GM23338 (cell line): ENCODE measurements at regions not wholly inside any gene's neighbourhood (a gene's known extent, or its start where the extent isn't known, plus 50 kb on each side); places are given as distances from the start of the nearest gene placed in this dataset.

Experiments
- ATAC-seq: fragments of 200-7000 bp; cut with Tn5 transposase; 3 replicates; pipeline ENCODE4 v1.9.1; 2020
- DNase-seq: peaks from one replicate; pipeline ENCODE4 v3.0.0-alpha.2; 2015; ENCODE audit warnings: low spot score
- H2AFZ ChIP-seq: fragments of 200-600 bp; sonication (generic); 2 replicates; pipeline ENCODE4 v1.8.0; 2016; ENCODE audit warnings: antibody characterized with exemption, mild to moderate bottlenecking, moderate library complexity
- H3F3A ChIP-seq: fragments of 200-600 bp; sonication (generic); replicated peaks from 2 replicates; pipeline ENCODE4 v1.8.0; 2017; ENCODE audit warnings: antibody characterized with exemption, mixed run types, low read depth
- H3K27ac ChIP-seq: fragments of 200-600 bp; sonication (generic); 2 replicates; pipeline ENCODE4 v1.6.1; 2016; ENCODE audit warnings: low read depth
- H3K27me3 ChIP-seq: fragments of 200-600 bp; sonication (generic); 2 replicates; pipeline ENCODE4 v1.8.0; 2016; ENCODE audit warnings: mild to moderate bottlenecking, mixed run types, moderate library complexity; ENCODE audit not compliant: insufficient read depth
- H3K36me3 ChIP-seq: fragments of 200-600 bp; sonication (generic); 2 replicates; pipeline ENCODE4 v1.8.0; 2016; ENCODE audit warnings: mild to moderate bottlenecking; ENCODE audit not compliant: insufficient read depth
- H3K4me1 ChIP-seq: fragments of 200-600 bp; sonication (generic); 2 replicates; pipeline ENCODE4 v1.8.0; 2016; ENCODE audit warnings: mild to moderate bottlenecking, moderate library complexity; ENCODE audit not compliant: insufficient read depth
- H3K4me2 ChIP-seq: fragments of 200-600 bp; sonication (generic); 2 replicates; pipeline ENCODE4 v1.7.1; 2017; ENCODE audit warnings: mixed run types
- H3K4me3 ChIP-seq: fragments of 200-600 bp; sonication (generic); 2 replicates; pipeline ENCODE4 v1.6.1; 2016; ENCODE audit warnings: mixed run types
- H3K79me2 ChIP-seq: fragments of 200-600 bp; sonication (generic); replicated peaks from 2 replicates; pipeline ENCODE4 v1.8.0; 2017; ENCODE audit warnings: mild to moderate bottlenecking; ENCODE audit not compliant: insufficient read depth
- H3K9me2 ChIP-seq: fragments of 200-600 bp; sonication (generic); 2 replicates; pipeline ENCODE4 v1.8.0; 2017; ENCODE audit not compliant: insufficient read depth
- H4K20me1 ChIP-seq: fragments of 200-600 bp; sonication (generic); replicated peaks from 2 replicates; pipeline ENCODE4 v1.8.0; 2017; ENCODE audit warnings: mild to moderate bottlenecking; ENCODE audit not compliant: insufficient read depth
- H3K27ac Mint-ChIP-seq: 2 replicates; pipeline ENCODE4 v1.8.0; 2020; ENCODE audit warnings: inconsistent platforms, mild to moderate bottlenecking, moderate library complexity, mixed read lengths
- H3K27me3 Mint-ChIP-seq: 3 replicates; pipeline ENCODE4 v1.8.0; 2022; ENCODE audit warnings: low read depth, mild to moderate bottlenecking, moderate library complexity, mixed read lengths, inconsistent platforms; ENCODE audit not compliant: insufficient read depth, poor library complexity
- H3K36me3 Mint-ChIP-seq: 3 replicates; pipeline ENCODE4 v1.8.0; 2021; ENCODE audit warnings: low read depth, mild to moderate bottlenecking, inconsistent platforms, moderate library complexity, mixed read lengths
- H3K4me1 Mint-ChIP-seq: 3 replicates; pipeline ENCODE4 v1.8.0; 2020; ENCODE audit warnings: mild to moderate bottlenecking, inconsistent platforms, mixed read lengths
- H3K4me3 Mint-ChIP-seq: 3 replicates; pipeline ENCODE4 v1.8.0; 2021; ENCODE audit warnings: moderate library complexity, mild to moderate bottlenecking, inconsistent platforms, mixed read lengths
- H3K9me3 Mint-ChIP-seq: 3 replicates; pipeline ENCODE4 v1.8.0; 2020; ENCODE audit warnings: moderate library complexity, mild to moderate bottlenecking, inconsistent platforms, mixed read lengths
- CREB1 ChIP-seq: fragments of 250-450 bp; sonication (Bioruptor Pico); IDR thresholded peaks from 2 replicates; pipeline ENCODE4 v1.5.0; 2020; ENCODE audit warnings: low read depth, mild to moderate bottlenecking, moderate library complexity
- CTCF ChIP-seq, 2 experiments: fragments of 200-600 bp in 1 of 2; sonication (generic) in 1 of 2; conservative IDR thresholded peaks; 2 replicates each; pipeline versions ENCODE4 v1.5.1 to v1.6.1; 2016 to 2017; ENCODE audit warnings: antibody characterized with exemption in 2 of 2, low read depth in 2 of 2, mild to moderate bottlenecking in 2 of 2, moderate library complexity in 1 of 2
- EZH2phosphoT487 ChIP-seq: fragments of 200-600 bp; sonication (generic); IDR thresholded peaks from one replicate; pipeline ENCODE4 v1.8.1; 2018; ENCODE audit warnings: antibody characterized with exemption; ENCODE audit not compliant: unreplicated experiment
- JUNB ChIP-seq: IDR thresholded peaks from one replicate; pipeline ENCODE4 v1.6.1; 2016; ENCODE audit warnings: antibody characterized with exemption; ENCODE audit not compliant: unreplicated experiment
- NANOG ChIP-seq: IDR thresholded peaks from 2 replicates; pipeline ENCODE4 v1.6.1; 2016; ENCODE audit warnings: antibody characterized with exemption, borderline replicate concordance
- POLR2AphosphoS5 ChIP-seq: IDR thresholded peaks from 2 replicates; pipeline ENCODE4 v1.6.1; 2016; ENCODE audit warnings: antibody characterized with exemption, low read depth
- STAT1 ChIP-seq: IDR thresholded peaks from one replicate; pipeline ENCODE4 v1.6.1; 2016; ENCODE audit warnings: antibody characterized with exemption; ENCODE audit not compliant: unreplicated experiment
- ZNF114 ChIP-seq: fragments of 250-450 bp; sonication (Bioruptor Pico); IDR thresholded peaks from 2 replicates; pipeline ENCODE4 v1.5.0; 2020; ENCODE audit warnings: mild to moderate bottlenecking, moderate library complexity
- ZNF331 ChIP-seq: fragments of 250-450 bp; sonication (Bioruptor Pico); IDR thresholded peaks from 2 replicates; pipeline ENCODE4 v1.5.0; 2020; ENCODE audit warnings: low read depth, mild to moderate bottlenecking, moderate library complexity
- ZNF462 ChIP-seq: fragments of 250-450 bp; sonication (Bioruptor Pico); IDR thresholded peaks from 2 replicates; pipeline ENCODE4 v1.5.0; 2020; ENCODE audit warnings: mild to moderate bottlenecking, moderate library complexity

GRCh38 chr11:24206030-24206429 lies 290.8 kb upstream of the LUZP2 start (continued):
- no peak for TF ChIP-seq ZNF462 (CRISPR knock-in tag)
- TF ChIP-seq STAT1, result no peak
- no peak for TF ChIP-seq NANOG
- no peak for TF ChIP-seq ZNF114 (CRISPR knock-in tag)
- no peak for TF ChIP-seq CREB1
- TF ChIP-seq ZNF331, result no peak
- no peak for TF ChIP-seq CTCF (conservative IDR thresholded peaks at IDR 0.05; ENCODE audit: low read depth in 2 of 2)
- TF ChIP-seq JUNB, result no peak
- no peak for TF ChIP-seq POLR2AphosphoS5

DNA sequence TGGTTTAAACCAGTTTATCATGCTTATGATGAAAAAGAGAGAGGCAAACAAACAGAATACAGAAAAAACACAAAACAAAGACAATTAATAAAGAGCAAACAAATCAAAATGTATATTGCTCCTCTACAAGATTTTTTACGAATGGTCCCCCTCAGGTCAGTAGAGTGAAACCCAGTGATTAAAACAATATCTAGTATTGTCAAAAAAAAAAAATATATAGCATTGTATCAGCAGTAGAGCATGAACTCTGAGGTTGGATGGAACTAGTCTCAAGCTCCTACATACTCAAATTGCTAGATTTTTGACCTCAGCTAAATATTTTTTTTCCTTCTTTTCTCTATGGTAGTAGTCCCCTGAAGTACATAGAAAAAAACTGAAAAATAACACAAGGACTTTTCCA lies 290.3 kb upstream of the LUZP2 start:
- H3K36me3 ChIP-seq, result no peaks in the 10 kb centered on the region
- H3K27me3 ChIP-seq, result no peaks in the 10 kb centered on the region
- H3K4me2 ChIP-seq, result no peak overlapping the region
- no peaks in the 10 kb centered on the region for H4K20me1 ChIP-seq
- no peak overlapping the region for H3K4me3 ChIP-seq
- H3K27ac Mint-ChIP-seq, result no peak overlapping the region
- H3K9me2 ChIP-seq, result no peaks in the 10 kb centered on the region
- DNase-seq, result no peak
- H3K27ac ChIP-seq, result no peak overlapping the region
- no peak overlapping the region for H3K4me3 Mint-ChIP-seq
- no peaks in the 10 kb centered on the region for H3K4me1 Mint-ChIP-seq
- no peak for ATAC-seq
- H2AFZ ChIP-seq, result no peak overlapping the region
- H3K9me3 Mint-ChIP-seq, result no peaks in the 10 kb centered on the region
- no peaks in the 10 kb centered on the region for H3K36me3 Mint-ChIP-seq
- H3K4me1 ChIP-seq, result no peaks in the 10 kb centered on the region
- H3K27me3 Mint-ChIP-seq, result no peaks in the 10 kb centered on the region
- no peaks in the 10 kb centered on the region for H3F3A ChIP-seq
- no peaks in the 10 kb centered on the region for H3K79me2 ChIP-seq
- TF ChIP-seq ZNF462 (CRISPR knock-in tag) (no peak), EZH2phosphoT487 (no peak), STAT1 (no peak), ZNF331 (no peak)
